Endothelial cell of umbilical vein (primary cell): ENCODE measurements at regions not wholly inside any gene's neighbourhood (a gene's known extent, or its start where the extent isn't known, plus 50 kb on each side); places are given as distances from the start of the nearest gene placed in this dataset.

ENCODE experiments used
- TF ChIP-seq, protein P1 (sequence below): IDR thresholded peaks from 2 replicates; pipeline ENCODE4 v1.6.1; 2011; ENCODE audit not compliant: insufficient read depth, insufficient read length
- TF ChIP-seq, protein P2 (sequence below), 2 donors: IDR thresholded peaks; 1 replicate in 1 of 2; 2 replicates in 1 of 2; pipeline ENCODE4 v1.5.1; 2011; ENCODE audit warnings: low read length in 2 of 2, mild to moderate bottlenecking in 2 of 2, moderate library complexity in 2 of 2, control low read depth in 1 of 2, inconsistent platforms in 1 of 2, low read depth in 1 of 2; ENCODE audit not compliant: insufficient read depth in 1 of 2; ENCODE audit errors: extremely low read depth in 1 of 2

DNA sequence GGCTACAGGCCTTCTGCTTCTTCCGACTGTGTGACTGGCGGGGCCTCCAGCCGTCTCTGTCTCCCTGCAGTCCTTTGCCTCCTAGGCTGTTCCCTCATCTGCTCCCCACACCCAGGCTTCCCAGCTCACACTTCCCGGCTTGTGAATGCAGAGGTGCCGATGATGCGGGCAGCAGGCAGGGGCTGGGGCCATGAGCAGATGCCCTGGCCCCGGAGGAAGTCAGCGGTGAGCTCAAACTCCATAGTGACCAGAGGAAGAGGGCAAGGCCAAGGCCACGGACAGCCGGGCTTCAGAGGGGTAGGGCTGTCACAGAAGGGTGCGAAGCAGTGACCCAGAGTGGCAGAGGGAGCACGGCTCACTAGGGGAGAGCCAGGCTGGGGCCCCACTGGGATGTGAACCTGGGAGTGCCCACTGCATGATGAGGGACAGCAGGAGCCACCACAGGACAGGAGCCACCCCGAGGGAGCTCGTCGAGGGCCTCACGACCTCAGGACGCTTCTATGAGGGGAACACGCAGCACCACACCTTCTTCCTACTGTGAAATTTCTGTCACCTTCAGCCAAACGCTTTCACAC lies 515.9 kb downstream of the EIPR1 start:
- TF ChIP-seq, protein P1, sequence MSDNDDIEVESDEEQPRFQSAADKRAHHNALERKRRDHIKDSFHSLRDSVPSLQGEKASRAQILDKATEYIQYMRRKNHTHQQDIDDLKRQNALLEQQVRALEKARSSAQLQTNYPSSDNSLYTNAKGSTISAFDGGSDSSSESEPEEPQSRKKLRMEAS, result no peak
- TF ChIP-seq, protein P2, sequence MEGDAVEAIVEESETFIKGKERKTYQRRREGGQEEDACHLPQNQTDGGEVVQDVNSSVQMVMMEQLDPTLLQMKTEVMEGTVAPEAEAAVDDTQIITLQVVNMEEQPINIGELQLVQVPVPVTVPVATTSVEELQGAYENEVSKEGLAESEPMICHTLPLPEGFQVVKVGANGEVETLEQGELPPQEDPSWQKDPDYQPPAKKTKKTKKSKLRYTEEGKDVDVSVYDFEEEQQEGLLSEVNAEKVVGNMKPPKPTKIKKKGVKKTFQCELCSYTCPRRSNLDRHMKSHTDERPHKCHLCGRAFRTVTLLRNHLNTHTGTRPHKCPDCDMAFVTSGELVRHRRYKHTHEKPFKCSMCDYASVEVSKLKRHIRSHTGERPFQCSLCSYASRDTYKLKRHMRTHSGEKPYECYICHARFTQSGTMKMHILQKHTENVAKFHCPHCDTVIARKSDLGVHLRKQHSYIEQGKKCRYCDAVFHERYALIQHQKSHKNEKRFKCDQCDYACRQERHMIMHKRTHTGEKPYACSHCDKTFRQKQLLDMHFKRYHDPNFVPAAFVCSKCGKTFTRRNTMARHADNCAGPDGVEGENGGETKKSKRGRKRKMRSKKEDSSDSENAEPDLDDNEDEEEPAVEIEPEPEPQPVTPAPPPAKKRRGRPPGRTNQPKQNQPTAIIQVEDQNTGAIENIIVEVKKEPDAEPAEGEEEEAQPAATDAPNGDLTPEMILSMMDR (IDR thresholded peaks at IDR 0.05; ENCODE audit: extremely low read depth in 1 of 2, insufficient read depth in 1 of 2, low read depth in 1 of 2, low read length in 2 of 2), result no peak
